ENCODE measurements at regions not wholly inside any gene's neighbourhood (a gene's known extent, or its start where the extent isn't known, plus 50 kb on each side); places are given as distances from the start of the nearest gene placed in this dataset.

DNA sequence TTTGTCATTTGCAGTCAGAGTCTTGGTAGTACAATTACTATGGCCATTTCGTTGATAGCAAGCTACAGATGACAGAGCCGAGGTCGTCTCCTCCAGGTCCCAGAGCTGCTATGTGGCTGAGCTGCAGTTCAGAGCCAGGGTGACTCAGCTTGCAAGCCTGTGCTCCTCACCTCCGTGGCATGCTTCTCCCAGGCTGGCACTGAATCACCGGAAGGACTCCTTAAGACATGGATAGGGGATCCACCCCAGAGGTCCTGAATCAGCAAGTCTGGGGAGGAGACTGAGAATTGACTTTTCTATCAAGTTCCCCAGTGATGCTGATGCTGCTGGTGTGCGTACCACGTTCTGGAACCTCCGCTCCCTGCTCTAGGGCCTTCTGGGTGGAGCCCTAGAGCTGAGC, 291.2 kb downstream of the CDH26 start:
- DNase-seq (ENCODE audit: low read depth): peak; percentile 95

DNA sequence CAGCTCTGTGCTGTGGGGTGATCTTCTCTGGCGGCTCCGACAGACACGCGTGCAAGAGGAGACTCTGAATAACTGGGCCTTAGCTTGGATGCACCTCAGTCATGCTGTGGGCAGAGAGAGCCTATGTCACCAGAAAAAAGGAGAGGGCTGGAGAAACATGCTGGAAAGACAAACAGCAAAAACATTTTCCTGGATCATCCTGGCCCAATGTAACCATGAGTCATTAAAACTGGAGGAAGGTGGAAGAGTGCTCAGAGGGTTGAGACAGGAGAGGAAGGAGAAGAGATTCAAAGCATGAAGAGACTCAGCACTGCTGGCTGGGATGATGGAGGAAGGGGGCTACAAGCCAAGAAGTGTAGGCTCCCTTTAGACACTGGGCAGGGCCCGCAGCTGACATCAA, 292.0 kb downstream of the CDH26 start:
- TF ChIP-seq, protein P1, sequence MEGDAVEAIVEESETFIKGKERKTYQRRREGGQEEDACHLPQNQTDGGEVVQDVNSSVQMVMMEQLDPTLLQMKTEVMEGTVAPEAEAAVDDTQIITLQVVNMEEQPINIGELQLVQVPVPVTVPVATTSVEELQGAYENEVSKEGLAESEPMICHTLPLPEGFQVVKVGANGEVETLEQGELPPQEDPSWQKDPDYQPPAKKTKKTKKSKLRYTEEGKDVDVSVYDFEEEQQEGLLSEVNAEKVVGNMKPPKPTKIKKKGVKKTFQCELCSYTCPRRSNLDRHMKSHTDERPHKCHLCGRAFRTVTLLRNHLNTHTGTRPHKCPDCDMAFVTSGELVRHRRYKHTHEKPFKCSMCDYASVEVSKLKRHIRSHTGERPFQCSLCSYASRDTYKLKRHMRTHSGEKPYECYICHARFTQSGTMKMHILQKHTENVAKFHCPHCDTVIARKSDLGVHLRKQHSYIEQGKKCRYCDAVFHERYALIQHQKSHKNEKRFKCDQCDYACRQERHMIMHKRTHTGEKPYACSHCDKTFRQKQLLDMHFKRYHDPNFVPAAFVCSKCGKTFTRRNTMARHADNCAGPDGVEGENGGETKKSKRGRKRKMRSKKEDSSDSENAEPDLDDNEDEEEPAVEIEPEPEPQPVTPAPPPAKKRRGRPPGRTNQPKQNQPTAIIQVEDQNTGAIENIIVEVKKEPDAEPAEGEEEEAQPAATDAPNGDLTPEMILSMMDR (conservative IDR thresholded peaks at IDR 0.05; ENCODE audit: control insufficient read depth, insufficient read depth, low read depth, low read length): no peak
- peak; percentile 60 for DNase-seq (ENCODE audit: low read depth)
- no peak overlapping the region for H3K4me3 ChIP-seq (ENCODE audit: control insufficient read depth, low read depth, low read length)

More for the DNA sequence above, 291.2 kb downstream of the CDH26 start:
- no peak overlapping the region for H3K4me3 ChIP-seq (ENCODE audit: control insufficient read depth, low read depth, low read length)
- TF ChIP-seq, protein P1 (conservative IDR thresholded peaks at IDR 0.05; ENCODE audit: control insufficient read depth, insufficient read depth, low read depth, low read length): no peak

DNA sequence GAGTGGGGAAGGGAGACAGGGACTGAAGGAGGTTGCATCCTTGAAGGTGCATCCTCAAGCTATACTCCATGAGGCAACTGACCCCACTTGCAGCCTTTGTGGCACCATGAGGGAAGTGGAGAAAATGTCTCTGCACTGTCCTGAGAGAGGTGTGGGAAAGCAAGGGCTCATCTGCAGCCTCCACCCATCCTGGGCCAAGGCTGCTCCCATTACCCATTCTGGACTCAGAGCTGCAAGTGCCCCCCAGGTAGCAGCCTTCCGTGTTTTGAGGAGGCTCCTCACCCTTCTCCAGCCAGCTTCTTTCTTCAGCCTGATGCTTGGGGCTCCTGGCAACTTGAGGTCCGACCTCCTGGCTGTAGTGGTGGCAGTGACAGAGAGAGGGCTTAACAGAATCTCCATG, 294.6 kb downstream of the CDH26 start:
- DNase-seq (ENCODE audit: low read depth): no peak
- TF ChIP-seq, protein P1 (conservative IDR thresholded peaks at IDR 0.05; ENCODE audit: control insufficient read depth, insufficient read depth, low read depth, low read length): no peak
- H3K4me3 ChIP-seq (ENCODE audit: control insufficient read depth, low read depth, low read length): no peak overlapping the region

DNA sequence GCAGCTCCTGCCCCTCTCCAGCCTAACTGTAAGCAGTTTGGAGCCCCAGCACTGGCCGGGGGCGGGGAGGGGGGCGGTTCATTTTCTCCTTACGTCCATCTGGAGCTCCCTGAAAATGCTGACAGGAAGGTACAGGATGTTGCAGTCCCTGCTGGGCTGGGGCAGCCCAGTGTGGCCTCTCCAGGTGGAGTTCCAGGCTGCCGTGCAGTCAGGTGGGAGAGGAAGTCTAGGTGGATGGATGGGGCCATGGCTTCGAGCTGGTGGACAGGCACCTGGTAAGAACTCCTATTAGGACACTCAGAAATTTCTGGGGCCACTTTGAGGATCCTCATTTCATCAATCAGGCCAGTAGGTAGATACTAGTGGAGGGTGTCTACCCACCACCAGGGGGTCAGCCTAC, 295.2 kb downstream of the CDH26 start:
- TF ChIP-seq, protein P1 (conservative IDR thresholded peaks at IDR 0.05; ENCODE audit: control insufficient read depth, insufficient read depth, low read depth, low read length): no peak
- DNase-seq (ENCODE audit: low read depth): no peak
- no peak overlapping the region for H3K4me3 ChIP-seq (ENCODE audit: control insufficient read depth, low read depth, low read length)

DNA sequence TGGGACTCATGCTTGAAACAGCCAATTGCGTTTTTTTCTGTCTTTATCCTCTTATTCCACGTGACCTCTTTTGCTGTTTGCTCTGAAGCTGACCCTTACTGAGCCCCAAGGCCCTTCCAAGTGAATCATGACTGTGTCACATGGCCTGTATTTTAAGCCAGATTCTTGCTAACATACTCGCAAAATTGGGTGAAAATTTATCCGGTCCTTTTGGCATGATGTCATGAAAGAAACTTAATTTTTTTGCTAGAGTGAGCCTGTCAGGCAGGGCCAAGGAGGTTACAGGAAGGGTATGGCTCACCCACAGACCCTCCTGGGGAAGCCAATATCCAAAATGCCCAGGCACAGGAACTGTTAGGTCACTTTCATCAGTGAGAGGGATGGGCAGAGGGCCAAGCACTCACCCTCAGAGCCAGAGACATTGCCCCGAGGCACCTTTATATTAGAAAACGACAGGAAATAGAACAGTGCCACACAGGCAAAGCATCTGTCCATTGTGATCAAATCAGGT, 296.7 kb downstream of the CDH26 start:
- TF ChIP-seq, protein P1 (conservative IDR thresholded peaks at IDR 0.05; ENCODE audit: control insufficient read depth, insufficient read depth, low read depth, low read length): no peak
- DNase-seq (ENCODE audit: low read depth): peak; percentile 93
- H3K4me3 ChIP-seq (ENCODE audit: control insufficient read depth, low read depth, low read length): no peak overlapping the region

DNA sequence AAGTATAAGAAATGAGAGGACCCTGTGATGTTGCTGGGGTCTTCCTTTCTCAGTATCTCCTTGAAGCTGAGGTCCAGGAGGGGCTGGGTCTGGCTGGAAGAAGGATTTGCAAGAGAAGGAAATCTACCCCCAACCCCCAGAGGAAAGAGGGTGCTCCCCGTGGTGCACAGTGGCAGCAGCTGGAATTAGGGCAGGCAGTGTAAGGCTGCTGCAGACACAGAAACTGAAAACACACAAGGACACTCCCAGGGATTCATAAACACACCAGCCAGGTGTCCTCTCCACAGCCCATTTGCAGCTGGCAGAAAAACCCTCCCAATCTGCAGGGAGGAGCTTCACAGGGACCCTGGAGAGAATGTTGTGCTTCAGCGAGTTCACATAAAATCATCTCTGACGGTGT, 297.2 kb downstream of the CDH26 start:
- TF ChIP-seq, protein P1 (conservative IDR thresholded peaks at IDR 0.05; ENCODE audit: control insufficient read depth, insufficient read depth, low read depth, low read length): no peak
- DNase-seq (ENCODE audit: low read depth): no peak
- no peak overlapping the region for H3K4me3 ChIP-seq (ENCODE audit: control insufficient read depth, low read depth, low read length)

DNA sequence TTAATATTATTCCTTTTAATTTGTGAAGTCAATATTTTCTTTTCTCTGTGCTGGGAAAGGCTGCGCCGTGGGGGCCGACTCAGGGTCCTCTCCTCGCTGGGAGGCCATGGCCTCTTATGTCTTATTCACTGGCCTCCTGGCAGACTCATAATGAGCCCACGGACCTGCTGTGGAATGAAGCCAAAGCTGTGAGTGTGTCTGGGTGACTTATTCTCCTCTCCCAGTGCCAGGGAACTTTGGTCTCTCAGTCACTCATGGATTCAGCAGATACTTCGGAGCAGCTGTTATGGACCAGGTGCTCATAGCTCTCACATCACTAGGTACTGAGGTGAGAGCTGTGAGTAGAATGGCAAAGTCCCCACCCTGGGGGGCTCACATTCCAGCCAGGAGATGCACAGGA, 297.6 kb downstream of the CDH26 start:
- DNase-seq (ENCODE audit: low read depth): peak; percentile 66
- TF ChIP-seq, protein P1 (conservative IDR thresholded peaks at IDR 0.05; ENCODE audit: control insufficient read depth, insufficient read depth, low read depth, low read length): no peak
- H3K4me3 ChIP-seq (ENCODE audit: control insufficient read depth, low read depth, low read length): no peak overlapping the region

Data from fibroblast of mammary gland (primary cell).